ENCODE measurements at regions not wholly inside any gene's neighbourhood (a gene's known extent, or its start where the extent isn't known, plus 50 kb on each side); places are given as distances from the start of the nearest gene placed in this dataset.

DNA sequence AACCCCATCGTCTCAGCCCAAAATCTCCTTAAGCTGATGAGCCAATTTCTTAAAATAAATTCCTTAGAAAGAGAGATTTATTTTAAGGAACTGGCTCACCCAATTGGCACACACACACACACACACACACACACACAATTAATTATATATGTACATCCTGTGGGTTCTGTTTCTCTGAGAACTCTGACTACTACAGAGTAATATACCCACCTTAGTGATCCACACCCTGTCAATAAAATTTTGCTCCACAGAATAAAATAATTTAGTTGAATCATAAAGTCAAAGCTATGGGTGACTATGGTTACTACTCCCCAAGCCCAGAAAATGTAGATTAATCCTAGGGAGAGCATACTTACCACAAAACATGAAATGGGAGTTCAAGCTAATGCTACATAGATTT is 131.0 kb downstream of the DMAC1 start:
- H3K9me3 ChIP-seq (ENCODE audit: control insufficient read depth, low read depth, low read length): no peaks in the 10 kb centered on the region
- no peak overlapping the region for H3K4me3 ChIP-seq (ENCODE audit: control insufficient read depth in 2 of 3, extremely low read depth in 1 of 3, insufficient read depth in 2 of 3, low read depth in 1 of 3, low read length in 3 of 3)
- no peak overlapping the region for H3K27ac ChIP-seq (ENCODE audit: control insufficient read depth, insufficient read depth, low read length)
- no peak overlapping the region for H3K4me2 ChIP-seq (ENCODE audit: control insufficient read depth, extremely low read depth, insufficient read depth, low read depth, low read length)
- FAIRE-seq (no peak), DNase-seq (ENCODE audit: low read depth, low spot score) (no peak)
- no peaks in the 10 kb centered on the region for H3K4me1 ChIP-seq (ENCODE audit: control insufficient read depth, extremely low read depth, insufficient read depth, low read length)
- no peaks in the 10 kb centered on the region for H3K9me1 ChIP-seq (ENCODE audit: control insufficient read depth, extremely low read depth, insufficient read depth, low read length)
- no peak overlapping the region for H3K9ac ChIP-seq (ENCODE audit: control insufficient read depth, extremely low read depth, insufficient read depth, low read length)
- dilution Hi-C loops (cut with MboI; ENCODE audit: extremely low pct_ligation_motif_present, low sequenced_read_pairs): no loop called here
- H3K79me2 ChIP-seq (ENCODE audit: control insufficient read depth, insufficient read depth, low read length): no peaks in the 10 kb centered on the region
- H3K27me3 ChIP-seq (ENCODE audit: control insufficient read depth, extremely low read depth, insufficient read depth, low read length): no peaks in the 10 kb centered on the region
- TF ChIP-seq, protein P1, sequence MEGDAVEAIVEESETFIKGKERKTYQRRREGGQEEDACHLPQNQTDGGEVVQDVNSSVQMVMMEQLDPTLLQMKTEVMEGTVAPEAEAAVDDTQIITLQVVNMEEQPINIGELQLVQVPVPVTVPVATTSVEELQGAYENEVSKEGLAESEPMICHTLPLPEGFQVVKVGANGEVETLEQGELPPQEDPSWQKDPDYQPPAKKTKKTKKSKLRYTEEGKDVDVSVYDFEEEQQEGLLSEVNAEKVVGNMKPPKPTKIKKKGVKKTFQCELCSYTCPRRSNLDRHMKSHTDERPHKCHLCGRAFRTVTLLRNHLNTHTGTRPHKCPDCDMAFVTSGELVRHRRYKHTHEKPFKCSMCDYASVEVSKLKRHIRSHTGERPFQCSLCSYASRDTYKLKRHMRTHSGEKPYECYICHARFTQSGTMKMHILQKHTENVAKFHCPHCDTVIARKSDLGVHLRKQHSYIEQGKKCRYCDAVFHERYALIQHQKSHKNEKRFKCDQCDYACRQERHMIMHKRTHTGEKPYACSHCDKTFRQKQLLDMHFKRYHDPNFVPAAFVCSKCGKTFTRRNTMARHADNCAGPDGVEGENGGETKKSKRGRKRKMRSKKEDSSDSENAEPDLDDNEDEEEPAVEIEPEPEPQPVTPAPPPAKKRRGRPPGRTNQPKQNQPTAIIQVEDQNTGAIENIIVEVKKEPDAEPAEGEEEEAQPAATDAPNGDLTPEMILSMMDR (optimal IDR thresholded peaks at IDR 0.05 in 1 of 3, IDR thresholded peaks at IDR 0.05 in 1 of 3, conservative IDR thresholded peaks at IDR 0.05 in 1 of 3; ENCODE audit: extremely low read depth in 1 of 3, insufficient read depth in 2 of 3, low read length in 3 of 3): no peak
- TF ChIP-seq EZH2 (IDR thresholded peaks at IDR 0.05; ENCODE audit: low read length): no peak
- H4K20me1 ChIP-seq (ENCODE audit: control insufficient read depth, extremely low read depth, insufficient read depth, low read length): no peaks in the 10 kb centered on the region
- no peaks in the 10 kb centered on the region for H3K36me3 ChIP-seq (ENCODE audit: control insufficient read depth in 2 of 2, extremely low read depth in 1 of 2, insufficient read depth in 2 of 2, low read length in 2 of 2)
- no peak overlapping the region for H2AFZ ChIP-seq (ENCODE audit: control insufficient read depth, low read length)

DNA sequence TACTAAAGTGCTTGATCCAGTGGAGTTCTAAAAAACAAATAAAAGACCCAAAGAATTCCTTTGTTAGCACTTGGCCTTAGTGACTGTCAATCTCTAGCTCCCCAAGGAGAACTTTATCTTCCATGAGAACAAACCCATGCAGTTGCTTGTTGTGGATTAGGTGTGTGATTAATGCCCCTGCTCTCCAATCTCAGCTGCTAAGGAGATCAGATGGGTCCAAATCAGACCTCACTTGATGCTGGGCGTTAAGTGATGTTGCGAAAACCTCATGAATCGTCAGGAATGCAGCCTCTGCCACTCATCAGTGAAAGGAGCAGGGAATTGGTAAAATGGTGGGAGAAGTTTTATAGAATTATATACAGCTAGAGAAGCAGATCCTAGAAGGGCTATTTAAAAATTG is 133.7 kb downstream of the DMAC1 start:
- no peaks in the 10 kb centered on the region for H3K4me1 ChIP-seq (ENCODE audit: control insufficient read depth, extremely low read depth, insufficient read depth, low read length)
- dilution Hi-C loops (cut with MboI; ENCODE audit: extremely low pct_ligation_motif_present, low sequenced_read_pairs): no loop called here
- H3K4me3 ChIP-seq (ENCODE audit: control insufficient read depth in 2 of 3, extremely low read depth in 1 of 3, insufficient read depth in 2 of 3, low read depth in 1 of 3, low read length in 3 of 3): no peak overlapping the region
- no peaks in the 10 kb centered on the region for H3K79me2 ChIP-seq (ENCODE audit: control insufficient read depth, insufficient read depth, low read length)
- DNase-seq (ENCODE audit: low read depth, low spot score) (no peak), FAIRE-seq (no peak)
- H3K9me3 ChIP-seq (ENCODE audit: control insufficient read depth, low read depth, low read length): no peaks in the 10 kb centered on the region
- H3K9ac ChIP-seq (ENCODE audit: control insufficient read depth, extremely low read depth, insufficient read depth, low read length): no peak overlapping the region
- H3K9me1 ChIP-seq (ENCODE audit: control insufficient read depth, extremely low read depth, insufficient read depth, low read length): no peaks in the 10 kb centered on the region
- H3K36me3 ChIP-seq (ENCODE audit: control insufficient read depth in 2 of 2, extremely low read depth in 1 of 2, insufficient read depth in 2 of 2, low read length in 2 of 2): no peaks in the 10 kb centered on the region
- no peak overlapping the region for H3K4me2 ChIP-seq (ENCODE audit: control insufficient read depth, extremely low read depth, insufficient read depth, low read depth, low read length)
- no peak overlapping the region for H2AFZ ChIP-seq (ENCODE audit: control insufficient read depth, low read length)
- no peak for TF ChIP-seq EZH2 (IDR thresholded peaks at IDR 0.05; ENCODE audit: low read length)
- TF ChIP-seq, protein P1 (optimal IDR thresholded peaks at IDR 0.05 in 1 of 3, IDR thresholded peaks at IDR 0.05 in 1 of 3, conservative IDR thresholded peaks at IDR 0.05 in 1 of 3; ENCODE audit: extremely low read depth in 1 of 3, insufficient read depth in 2 of 3, low read length in 3 of 3): no peak
- no peaks in the 10 kb centered on the region for H4K20me1 ChIP-seq (ENCODE audit: control insufficient read depth, extremely low read depth, insufficient read depth, low read length)
- no peak overlapping the region for H3K27ac ChIP-seq (ENCODE audit: control insufficient read depth, insufficient read depth, low read length)
- no peaks in the 10 kb centered on the region for H3K27me3 ChIP-seq (ENCODE audit: control insufficient read depth, extremely low read depth, insufficient read depth, low read length)

All from keratinocyte (primary cell).